NAMALWA (cell line): ENCODE measurements at regions not wholly inside any gene's neighbourhood (a gene's known extent, or its start where the extent isn't known, plus 50 kb on each side); places are given as distances from the start of the nearest gene placed in this dataset.
A peak's percentile ranks its signal among the peaks of the same experiment; 100 is the strongest.

ENCODE experiments used
- DNase-seq: peaks from one replicate; pipeline ENCODE4 v3.0.0-alpha.2; 2015; ENCODE audit warnings: low spot score

DNA sequence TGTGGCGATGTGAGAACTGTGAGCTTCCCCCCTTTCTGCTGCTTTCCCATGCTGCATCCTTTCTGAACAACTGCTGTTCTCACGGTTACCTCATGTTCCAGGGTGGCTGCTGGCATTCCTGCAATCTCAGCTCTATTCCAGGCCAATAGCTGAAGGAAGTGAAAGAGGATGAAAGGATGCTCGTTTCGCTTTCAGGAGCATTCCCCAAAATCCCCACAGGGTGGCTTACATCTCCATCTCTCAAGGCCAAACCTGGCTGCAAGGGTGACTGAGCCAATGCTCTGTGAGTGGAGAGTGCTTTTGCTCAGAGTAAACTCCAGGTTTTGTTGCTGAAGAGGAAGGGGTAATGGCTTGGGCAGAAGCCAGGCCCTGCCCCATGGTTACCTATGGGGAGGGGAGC is 848.2 kb downstream of the BRD1 start:
- DNase-seq = peak; percentile 22

DNA sequence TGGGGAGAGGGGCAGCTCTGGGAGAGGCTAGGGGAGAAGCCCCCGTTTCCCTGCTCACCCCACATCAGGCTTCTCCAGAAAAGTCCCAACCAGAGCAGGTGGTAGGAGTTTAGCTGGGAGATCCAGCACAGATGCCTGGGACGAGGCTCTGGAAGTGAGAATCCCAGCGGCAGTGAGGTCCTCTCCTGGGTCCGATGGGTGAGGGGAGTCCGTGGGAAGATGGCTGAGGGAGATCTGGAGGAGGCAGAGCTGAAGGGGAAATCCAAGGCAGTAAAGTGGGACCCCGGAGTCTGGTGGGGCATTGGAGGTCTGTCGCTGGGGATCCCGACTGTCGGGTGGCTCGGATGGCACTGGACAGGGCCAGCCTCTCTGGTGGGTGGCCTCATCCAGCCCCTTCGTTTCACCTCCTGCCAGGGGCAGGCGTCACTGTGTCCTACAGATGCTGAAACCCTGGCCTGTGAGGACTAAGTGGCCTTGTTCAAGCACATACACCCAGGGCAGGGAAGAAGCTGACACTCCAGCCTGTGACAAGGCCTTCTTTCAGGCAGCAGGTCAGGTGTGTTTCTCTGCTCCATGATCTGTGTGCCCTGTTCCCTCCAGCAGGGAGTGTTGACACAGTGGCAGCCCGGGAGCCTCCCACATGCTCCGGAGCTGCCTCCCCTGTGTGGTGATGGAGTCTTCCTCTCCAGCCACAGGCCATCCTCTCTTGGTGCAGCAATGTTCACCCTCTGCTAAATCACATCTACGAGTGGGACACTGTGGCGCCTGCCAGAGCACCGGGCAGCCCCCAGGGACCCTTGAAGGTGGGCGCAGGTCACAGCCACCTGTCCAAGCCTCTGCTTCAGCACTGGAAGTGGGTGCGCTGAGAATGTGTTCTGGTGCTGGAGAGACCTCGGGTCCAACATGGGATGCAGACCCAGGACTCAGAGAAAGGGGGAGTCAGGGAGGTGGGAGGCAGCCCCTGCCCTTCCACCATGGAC is 850.8 kb downstream of the BRD1 start:
- no peak for DNase-seq

DNA sequence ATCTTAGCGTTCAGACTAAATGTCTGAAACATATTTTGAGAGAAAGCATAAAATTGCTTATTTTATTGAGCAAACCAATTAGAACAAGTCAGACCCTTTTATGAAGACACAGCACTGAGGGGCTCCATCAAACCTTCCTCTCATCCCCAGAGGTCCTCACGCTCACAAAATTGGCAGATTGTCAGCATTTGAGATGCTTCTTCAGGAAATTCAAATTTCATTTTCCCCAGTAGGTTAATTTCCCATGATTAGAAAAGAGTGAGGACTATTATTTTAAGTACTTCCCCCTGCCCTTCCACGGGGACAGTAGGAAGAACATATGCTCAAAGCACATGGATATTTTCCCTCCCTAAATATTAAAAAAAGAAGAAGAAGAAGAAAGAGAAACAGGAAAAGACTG is 851.8 kb downstream of the BRD1 start:
- no peak for DNase-seq

DNA sequence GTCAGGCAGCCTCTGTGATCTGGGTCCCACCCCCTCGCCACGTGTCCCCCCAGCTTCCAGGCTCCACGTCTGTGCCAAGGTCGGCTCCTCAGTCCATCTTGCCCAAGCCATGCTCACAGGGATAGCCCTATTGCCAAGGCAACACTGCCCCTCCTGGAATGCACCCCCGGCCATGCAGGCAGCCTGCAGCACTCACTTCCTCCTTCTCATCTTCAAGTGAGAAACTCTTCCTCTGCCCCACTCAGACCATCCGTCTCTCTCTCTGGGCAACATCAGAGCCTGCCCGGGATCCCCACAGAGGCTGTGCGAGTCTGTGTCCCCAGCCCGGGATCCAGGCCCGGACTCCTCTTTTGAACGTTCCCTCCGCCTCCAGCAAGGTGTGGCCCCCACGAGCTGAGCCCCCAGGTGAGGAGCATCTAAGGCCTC is 852.3 kb downstream of the BRD1 start:
- DNase-seq = no peak

DNA sequence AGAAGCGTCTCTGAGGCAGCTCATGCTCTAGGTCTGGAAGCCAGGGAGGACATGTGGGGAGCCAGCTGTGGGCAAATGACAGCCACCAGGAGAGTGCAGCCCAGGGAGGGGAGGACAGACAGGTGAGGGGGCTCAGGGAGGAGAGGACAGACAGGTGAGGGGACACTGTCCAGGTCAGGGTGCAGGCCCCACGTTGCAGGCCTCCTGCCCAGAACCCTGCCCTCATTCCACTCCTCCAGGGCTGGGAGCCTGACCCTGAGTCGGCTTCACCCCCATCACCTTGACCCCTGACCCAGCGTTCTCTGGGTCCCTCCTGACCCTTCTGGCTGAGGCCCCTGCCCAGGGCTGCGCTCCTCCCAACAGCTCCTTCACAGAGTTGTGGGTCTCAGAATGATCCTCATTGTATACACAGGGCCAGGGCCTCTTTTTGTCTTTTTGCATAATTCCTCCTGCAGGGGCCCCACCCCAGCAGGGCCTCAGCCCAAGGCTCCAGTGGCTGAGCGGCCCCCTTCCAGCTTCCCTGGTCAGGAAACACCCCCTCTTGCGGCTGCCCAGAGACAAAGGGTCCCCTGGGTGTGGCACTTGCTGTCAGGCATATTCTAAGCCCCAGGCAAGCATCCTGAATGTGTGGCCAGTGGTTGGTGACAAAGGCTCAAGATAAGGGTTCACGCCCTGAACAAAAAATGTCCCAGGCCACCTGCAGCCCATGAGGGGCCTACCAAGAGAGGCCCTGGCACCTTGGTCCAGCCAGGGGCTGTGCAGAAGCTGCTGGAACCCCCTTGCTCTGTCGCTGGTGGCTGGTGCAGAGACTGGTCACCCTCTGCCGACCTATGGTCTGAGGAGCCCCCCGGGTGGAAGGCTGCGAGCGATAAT is 853.0 kb downstream of the BRD1 start:
- no peak for DNase-seq

DNA sequence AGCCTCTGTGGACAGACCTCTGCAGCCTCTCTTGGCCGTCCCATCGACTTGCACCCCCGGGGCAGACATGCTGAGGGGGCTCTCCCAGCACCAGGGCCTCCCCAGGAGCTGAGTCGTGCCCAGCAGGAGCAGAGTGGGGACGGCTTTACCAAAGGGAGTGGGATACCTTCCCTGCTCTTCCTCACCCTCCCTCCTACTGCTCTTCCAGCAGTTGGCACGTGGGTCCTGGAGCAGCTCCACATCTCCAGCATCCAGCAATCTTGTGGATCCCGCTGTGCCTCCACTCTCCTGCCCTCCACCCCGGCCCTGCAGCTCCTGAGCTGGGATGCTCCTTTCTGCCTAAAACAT is 854.0 kb downstream of the BRD1 start:
- no peak for DNase-seq

DNA sequence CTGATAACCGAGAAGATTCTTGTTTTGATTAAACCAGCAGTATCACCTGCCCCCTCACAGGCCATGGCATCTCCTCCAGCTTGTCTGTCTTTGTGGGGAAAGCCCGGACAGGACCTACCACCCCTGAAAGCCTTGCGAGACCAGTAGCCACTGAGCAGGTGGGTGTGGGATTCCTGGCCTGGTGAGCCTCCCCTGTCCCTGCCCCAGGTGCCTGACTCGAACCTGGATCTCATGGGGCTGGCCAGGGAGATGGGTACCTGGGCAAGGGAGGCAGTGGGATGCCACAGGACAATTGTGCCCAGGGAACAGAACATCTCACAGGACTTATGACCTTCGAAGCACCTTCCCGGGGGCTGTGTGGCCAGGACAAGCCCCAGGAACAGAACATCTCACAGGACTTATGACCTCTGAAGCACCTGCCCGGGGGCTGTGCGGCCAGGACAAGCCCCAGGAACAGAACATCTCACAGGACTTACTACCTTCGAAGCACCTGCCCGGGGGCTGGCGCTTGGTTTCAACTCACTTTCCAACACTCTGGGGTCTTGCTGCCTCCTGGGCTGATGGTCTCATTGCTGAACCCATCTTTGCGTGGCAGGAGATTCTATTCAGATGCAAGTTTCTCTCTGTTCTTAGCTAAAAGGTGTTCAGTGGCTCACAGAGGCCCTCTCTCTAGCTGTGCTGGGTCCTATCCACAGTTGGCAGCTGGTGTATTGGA is 854.5 kb downstream of the BRD1 start:
- DNase-seq = no peak

DNA sequence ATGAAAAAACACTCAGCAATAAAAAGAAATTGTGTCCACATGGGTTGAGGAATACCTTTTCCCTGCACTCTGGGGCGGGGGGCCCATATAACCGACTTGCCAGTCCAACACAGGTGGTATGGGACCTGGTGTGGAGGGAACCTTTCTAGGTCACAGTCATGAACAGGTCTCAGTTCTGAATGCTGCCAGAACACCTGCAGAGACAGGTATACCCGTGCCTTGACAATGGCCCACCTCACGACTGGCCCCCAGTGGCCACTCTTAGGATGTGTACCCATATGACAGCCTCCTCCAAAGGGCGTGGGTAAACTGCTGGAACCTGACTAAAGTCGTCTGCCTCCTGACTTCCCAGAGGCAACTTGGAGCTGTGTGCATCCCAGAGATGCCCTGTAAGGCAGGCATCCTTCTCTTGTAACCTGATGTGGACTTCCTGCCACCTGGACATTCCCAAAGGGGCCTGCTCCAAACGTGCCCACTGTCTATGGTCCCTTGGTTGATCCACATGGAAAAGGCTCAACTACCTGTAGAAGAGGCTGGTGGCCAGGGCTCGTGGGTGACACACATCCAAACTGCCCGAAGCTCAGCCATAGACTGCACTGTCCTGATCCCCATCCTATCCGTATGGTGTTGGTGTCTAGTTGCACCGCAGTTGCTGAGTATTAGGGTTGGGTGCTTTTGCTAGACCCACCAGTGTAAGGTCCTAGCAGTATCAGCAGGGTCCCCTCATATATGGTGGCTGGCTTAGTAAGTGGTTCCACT is 859.3 kb downstream of the BRD1 start:
- no peak for DNase-seq

DNA sequence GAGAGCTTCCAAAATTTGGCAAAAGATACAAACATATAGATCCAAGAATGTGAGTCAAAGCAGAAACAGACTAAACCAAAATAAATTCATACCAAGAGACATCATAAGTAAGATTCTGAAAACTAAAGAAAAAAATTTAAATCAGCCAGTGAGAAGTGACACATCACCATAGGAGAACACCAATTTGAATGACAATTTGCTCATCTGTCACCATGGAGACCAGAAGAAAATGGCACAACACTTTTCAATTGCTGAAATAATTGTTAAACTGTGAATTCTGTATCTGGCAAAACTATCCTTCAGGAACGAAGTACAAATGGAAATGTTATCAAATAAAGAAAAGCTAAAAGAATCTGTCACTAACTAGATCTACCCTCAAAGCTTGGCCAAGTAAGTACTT is 864.3 kb downstream of the BRD1 start:
- no peak for DNase-seq

DNA sequence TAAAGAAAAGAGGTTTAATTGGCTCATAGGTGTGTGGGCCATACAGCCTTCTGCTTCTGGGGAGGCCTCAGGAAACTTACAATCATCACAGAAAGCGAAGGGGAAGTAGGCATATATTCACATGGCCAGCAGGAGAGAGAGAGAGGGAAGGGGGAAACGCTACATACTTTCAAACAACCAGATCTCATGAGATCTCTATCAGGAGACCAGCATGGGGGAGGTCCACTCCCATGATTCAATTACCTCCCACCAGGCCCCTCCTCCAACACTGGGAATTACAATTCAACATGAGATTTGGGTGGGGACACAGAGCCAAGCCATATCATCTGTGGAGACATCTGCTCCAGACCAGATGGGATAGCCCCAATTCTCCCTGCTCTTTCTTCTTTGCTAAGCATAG is 866.0 kb downstream of the BRD1 start:
- DNase-seq = no peak

DNA sequence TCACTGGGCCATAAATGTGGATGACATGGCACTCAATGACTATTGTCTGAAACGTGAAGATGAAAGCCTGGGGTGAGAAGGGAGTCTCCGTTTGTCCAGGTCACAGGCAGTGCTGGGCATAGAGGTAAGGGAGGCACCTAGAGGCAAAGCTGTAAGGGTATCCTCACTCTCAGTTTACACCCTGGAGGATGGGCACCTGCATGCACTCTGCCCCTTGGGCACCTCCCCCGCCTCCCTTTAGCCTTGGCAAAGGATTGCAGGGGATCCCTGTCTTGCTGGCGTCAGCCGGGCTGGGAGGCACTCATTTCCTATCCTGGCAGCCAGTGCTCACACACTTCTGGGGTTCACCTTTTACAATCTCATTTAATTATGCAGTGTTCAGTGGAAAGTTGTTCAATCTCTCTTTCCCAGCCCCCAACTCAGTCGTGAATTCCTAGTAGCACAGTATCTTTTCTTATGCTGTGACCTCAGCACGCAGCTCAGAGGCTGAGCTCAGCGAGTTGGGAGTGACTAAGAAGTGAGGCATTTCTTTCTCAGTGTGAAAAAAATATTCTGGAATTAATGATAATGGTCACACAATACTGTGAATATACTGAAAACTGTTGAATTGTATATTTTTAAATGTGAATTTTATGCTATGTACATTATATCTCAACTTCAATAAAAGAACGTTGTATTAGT is 866.6 kb downstream of the BRD1 start:
- DNase-seq = no peak

DNA sequence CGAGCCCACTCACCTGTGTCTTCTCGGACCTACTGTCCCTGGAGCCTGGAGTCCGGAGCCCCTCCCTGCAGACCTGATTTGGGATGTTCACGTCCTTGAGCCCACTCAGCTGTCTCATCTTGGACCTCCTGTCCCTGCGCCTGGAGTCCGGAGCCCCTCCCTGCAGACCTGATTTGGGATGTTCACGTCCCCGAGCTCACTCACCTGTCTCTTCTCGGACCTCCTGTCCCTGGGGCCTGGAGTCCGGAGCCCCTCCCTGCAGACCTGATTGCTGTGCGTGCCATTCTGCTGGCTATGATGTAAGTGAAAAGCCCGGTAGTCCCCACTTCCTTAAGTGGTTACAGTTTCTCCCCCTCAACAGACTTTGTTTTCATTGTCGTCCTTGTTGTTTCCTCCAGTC is 867.1 kb downstream of the BRD1 start:
- DNase-seq = no peak

DNA sequence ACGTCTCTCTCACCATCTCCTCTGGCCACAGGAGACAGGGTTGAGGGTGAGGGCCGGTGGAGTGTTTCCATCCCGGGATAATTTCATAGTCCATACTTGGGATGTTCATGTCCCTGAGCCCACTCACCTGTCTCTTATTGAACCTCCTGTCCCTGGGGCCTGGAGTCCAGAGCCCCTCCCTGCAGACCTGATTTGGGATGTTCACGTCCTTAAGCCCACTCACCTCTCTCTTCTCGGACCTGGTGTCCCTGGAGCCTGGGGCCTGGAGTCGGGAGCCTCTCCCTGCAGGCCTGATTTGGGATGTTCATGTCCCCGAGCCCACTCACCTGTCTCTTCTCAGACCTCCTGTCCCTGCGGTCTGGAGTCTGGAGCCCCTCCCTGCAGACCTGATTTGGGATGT is 868.2 kb downstream of the BRD1 start:
- DNase-seq = no peak

DNA sequence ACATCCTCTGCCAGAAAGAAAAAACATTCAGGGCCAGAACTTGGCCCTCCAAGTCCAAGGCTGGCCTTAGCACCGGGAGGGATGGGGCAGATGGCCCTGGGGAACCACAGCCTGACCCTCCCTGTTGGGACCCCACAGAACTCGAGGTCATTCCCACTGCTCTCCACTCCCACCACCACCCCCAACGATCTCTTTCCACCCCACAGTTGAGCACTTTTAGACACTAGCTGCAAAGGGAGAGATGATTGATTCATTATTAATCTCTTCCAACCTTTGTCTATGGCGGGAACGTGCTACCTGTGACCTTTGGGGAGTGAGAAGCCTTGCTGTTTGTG is 869.7 kb downstream of the BRD1 start:
- no peak for DNase-seq

DNA sequence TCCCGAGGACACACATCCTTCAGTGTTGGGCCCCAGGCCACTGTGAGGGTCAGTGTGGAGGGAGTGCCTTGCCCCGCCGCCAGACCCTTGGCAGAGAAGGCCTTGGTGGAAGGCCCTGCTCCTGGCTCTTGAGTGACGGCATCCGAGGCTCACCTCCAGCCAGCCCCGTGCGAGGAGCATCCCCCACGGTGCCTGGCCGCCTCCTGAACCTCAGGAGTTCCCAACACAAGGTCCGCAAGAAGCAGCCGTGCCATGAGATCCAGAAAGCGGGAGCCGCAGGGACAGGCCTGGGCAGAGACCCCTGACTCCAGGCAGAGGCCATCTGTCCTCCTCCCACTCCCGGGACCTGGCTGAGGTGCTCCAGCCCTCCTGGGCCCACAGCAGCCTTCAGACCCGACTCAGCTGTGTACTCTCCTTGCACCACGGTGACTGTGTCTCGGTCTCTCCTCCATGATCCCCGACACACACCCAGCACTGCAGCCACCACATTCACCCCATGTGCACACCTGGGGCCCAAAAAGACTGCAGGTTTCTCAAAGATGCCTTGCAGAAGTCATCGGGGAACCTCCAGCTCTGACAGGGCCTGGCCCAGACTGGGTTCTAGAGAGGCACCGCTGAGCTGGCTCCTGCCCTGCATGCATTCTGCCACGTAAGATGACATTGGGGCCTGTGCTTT is 870.2 kb downstream of the BRD1 start:
- no peak for DNase-seq

DNA sequence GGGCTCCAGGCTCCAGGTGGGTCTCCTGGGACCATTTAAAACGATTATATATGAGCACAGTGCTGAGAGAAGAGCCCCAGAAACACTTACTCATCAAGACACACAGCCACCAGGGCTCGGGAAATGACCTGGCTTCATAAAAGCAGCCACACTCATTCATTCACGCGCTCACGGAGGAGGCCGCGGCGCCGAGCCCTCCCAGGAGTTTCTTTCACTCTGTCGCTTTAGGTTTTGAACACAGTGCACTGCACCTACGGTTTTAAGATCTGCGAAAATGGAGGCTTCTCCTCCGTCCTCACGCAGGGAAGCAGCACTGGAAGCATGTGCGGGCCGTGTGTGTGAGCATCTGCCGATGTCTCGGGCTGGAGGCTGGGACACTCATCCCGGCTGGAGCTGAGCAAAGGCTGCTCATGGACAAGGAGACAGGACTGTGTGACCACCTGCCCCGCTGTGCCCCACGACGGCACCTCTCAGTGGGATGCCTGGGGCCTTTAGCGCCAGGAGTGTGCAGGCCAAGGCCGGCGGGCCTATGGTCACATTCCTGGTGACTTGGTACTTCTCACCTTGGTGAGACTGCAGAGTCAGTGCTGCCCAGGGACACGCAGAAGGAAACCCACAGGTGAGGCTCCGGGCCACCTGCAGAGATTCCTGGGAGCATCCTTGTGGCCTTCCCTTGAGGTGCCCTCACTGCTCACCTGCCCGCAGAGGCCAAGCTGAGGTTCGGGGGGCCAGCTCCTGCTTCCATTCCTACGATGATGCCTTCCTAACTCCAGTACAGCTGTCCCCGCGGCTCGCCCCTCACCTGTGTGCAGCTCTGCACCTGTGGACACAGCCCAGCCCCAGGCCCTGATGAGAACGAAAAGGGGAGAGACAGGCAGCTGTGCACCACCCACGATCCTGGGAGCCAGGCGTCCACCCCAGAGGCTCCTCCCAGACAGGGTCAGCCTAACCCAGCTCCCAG is 872.0 kb downstream of the BRD1 start:
- DNase-seq = no peak

DNA sequence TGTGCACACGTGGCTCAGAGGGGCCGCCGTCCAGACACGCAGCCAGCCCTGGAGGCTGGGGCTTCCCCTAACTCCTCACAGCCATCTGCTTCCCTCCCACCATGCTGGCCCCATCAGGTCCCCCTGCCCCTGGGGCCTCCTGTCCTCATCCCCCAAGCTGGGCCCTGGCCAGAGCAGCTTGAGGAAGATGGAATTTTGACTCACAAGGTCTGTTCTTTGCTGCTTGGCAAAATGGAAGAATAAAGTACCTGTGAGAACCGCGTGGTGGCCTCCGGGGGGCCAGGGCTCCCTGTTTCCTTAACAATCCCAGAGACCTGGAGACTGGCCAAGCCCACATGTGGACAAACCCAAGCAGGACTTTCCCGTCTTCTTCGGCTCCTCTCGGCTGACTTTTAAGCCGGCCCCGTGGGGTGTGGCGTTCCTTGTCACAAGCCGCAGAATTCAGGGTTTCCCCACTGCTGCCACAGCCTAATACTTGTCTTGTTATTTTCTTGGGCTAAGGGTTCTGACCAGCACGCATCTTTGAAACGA is 872.8 kb downstream of the BRD1 start:
- no peak for DNase-seq

DNA sequence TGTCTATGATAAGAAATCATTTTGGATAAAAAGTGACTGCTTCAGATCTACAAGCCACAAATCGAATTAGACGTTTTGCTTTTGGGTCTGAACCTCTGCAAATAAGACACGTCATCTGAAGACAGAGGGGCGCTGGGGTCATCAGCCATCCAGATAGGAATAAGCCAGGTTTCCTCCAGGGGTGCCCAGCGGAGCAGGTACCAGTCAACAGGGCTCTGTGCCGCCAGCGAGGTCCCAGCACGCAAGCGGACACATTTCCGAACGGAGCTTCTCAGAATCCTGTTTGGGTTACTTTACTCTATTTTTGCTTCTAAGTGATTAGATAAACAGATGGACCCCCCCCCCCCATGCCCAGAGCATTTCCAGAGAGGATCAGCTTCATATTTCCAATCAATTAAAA is 873.8 kb downstream of the BRD1 start:
- DNase-seq = no peak

DNA sequence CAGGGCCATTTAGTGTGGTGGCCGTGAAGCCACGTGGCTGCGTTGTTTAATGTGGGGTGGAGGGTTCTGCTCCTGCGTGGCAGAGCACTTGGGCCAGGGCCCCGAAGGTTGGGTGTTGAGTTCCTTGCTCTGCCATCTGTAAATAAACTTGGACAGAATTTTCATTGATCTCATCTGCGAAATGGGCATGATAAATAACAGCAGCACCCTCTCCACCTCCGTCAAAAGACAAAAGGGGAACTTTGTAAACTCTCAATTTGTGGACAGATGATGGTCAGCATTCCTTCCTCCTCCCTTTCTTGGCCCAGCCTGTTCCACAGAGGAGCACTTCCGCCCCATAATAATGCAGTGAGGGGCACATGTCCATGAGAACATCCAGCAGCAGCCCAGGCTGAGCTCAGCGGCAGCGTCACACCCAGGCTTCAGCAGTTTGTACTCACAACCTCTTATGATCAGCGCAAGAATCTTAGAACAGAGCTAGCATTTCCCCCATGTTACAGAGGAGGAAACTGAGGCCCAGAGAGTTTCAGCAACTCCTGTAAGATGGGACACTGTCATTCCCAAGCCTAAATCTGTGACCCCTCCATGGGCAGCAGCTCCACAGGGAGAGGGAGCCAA is 874.5 kb downstream of the BRD1 start:
- DNase-seq = no peak
